ENCODE measurements at regions not wholly inside any gene's neighbourhood (a gene's known extent, or its start where the extent isn't known, plus 50 kb on each side); places are given as distances from the start of the nearest gene placed in this dataset.

GRCh38 chr20:58116505-58116904, 111.9 kb downstream of the ANKRD60 start:
- Mint-ChIP-seq H3K9me3 (peaks cover 4% of the 10 kb centered on the region), H3K27ac (no peak overlapping the region), H3K4me1 (ENCODE audit: low read depth) (no peaks in the 10 kb centered on the region), H3K36me3 (ENCODE audit: low read depth) (no peaks in the 10 kb centered on the region), H3K27me3 (ENCODE audit: low read depth) (peaks cover 34% of the 10 kb centered on the region), H3K4me3 (no peak overlapping the region)
- intact Hi-C loops (cut with micrococcal nuclease) = no loop called here
- DNase-seq = no peak
- CTCF ChIA-PET = no interaction called here

GRCh38 chr20:58113716-58114115, 114.7 kb downstream of the ANKRD60 start:
- no peaks in the 10 kb centered on the region for H3K9me3 Mint-ChIP-seq
- no peak overlapping the region for H3K4me3 Mint-ChIP-seq
- intact Hi-C loops (cut with micrococcal nuclease) = no loop called here
- H3K27ac Mint-ChIP-seq = no peak overlapping the region
- no peaks in the 10 kb centered on the region for H3K4me1 Mint-ChIP-seq (ENCODE audit: low read depth)
- CTCF ChIA-PET = no interaction called here
- no peaks in the 10 kb centered on the region for H3K36me3 Mint-ChIP-seq (ENCODE audit: low read depth)
- DNase-seq = no peak
- H3K27me3 Mint-ChIP-seq (ENCODE audit: low read depth) = peaks cover 24% of the 10 kb centered on the region

- Mint-ChIP-seq H3K4me3 (no peak overlapping the region), H3K27me3 (ENCODE audit: low read depth) (peaks cover 18% of the 10 kb centered on the region), H3K9me3 (no peaks in the 10 kb centered on the region), H3K4me1 (ENCODE audit: low read depth) (no peaks in the 10 kb centered on the region), H3K36me3 (ENCODE audit: low read depth) (no peaks in the 10 kb centered on the region), H3K27ac (no peak overlapping the region)
- intact Hi-C loops (cut with micrococcal nuclease) = no loop called here
- CTCF ChIA-PET = no interaction called here
- no peak for DNase-seq
These were observed 116.3 kb downstream of the ANKRD60 start for GRCh38 chr20:58112017-58112781.

- CTCF ChIA-PET = no interaction called here
- intact Hi-C loops (cut with micrococcal nuclease) = no loop called here
- Mint-ChIP-seq H3K36me3 (ENCODE audit: low read depth) (no peaks in the 10 kb centered on the region), H3K4me3 (no peak overlapping the region), H3K27me3 (ENCODE audit: low read depth) (peaks cover 19% of the 10 kb centered on the region), H3K9me3 (no peaks in the 10 kb centered on the region), H3K27ac (no peak overlapping the region), H3K4me1 (ENCODE audit: low read depth) (no peaks in the 10 kb centered on the region)
- no peak for DNase-seq
These were observed 117.0 kb downstream of the ANKRD60 start for GRCh38 chr20:58111310-58112016.

- no peak overlapping the region for H3K27ac Mint-ChIP-seq
- intact Hi-C loops (cut with micrococcal nuclease) = no loop called here
- no peak for DNase-seq
- H3K9me3 Mint-ChIP-seq = peaks cover 2% of the 10 kb centered on the region
- CTCF ChIA-PET = no interaction called here
- no peaks in the 10 kb centered on the region for H3K4me1 Mint-ChIP-seq (ENCODE audit: low read depth)
- peaks cover 24% of the 10 kb centered on the region for H3K27me3 Mint-ChIP-seq (ENCODE audit: low read depth)
- H3K36me3 Mint-ChIP-seq (ENCODE audit: low read depth) = no peaks in the 10 kb centered on the region
- no peak overlapping the region for H3K4me3 Mint-ChIP-seq
These were observed 118.4 kb downstream of the ANKRD60 start for GRCh38 chr20:58109918-58110635.

- no peak for DNase-seq
- CTCF ChIA-PET = no interaction called here
- Mint-ChIP-seq H3K4me1 (ENCODE audit: low read depth) (no peaks in the 10 kb centered on the region), H3K36me3 (ENCODE audit: low read depth) (no peaks in the 10 kb centered on the region), H3K9me3 (peaks cover 2% of the 10 kb centered on the region), H3K27ac (no peak overlapping the region), H3K27me3 (ENCODE audit: low read depth) (peaks cover 23% of the 10 kb centered on the region), H3K4me3 (no peak overlapping the region)
- intact Hi-C loops (cut with micrococcal nuclease) = no loop called here
These were observed 119.2 kb downstream of the ANKRD60 start for GRCh38 chr20:58109126-58109880.

- H3K27me3 Mint-ChIP-seq (ENCODE audit: low read depth) = peaks cover 16% of the 10 kb centered on the region
- CTCF ChIA-PET = interaction anchor here (1.0 kb wide), 1 partner anchor 511 kb away, joined by 3 read pairs; no protein-coding TSS in a partner anchor
- H3K9me3 Mint-ChIP-seq = peaks cover 2% of the 10 kb centered on the region
- no peak overlapping the region for H3K4me3 Mint-ChIP-seq
- H3K36me3 Mint-ChIP-seq (ENCODE audit: low read depth) = no peaks in the 10 kb centered on the region
- H3K4me1 Mint-ChIP-seq (ENCODE audit: low read depth) = no peaks in the 10 kb centered on the region
- no peak overlapping the region for H3K27ac Mint-ChIP-seq
- no peak for DNase-seq
- intact Hi-C loops (cut with micrococcal nuclease) = no loop called here
These were observed 120.9 kb downstream of the ANKRD60 start for GRCh38 chr20:58107533-58107932.

- Mint-ChIP-seq H3K4me1 (ENCODE audit: low read depth) (no peaks in the 10 kb centered on the region), H3K27ac (no peak overlapping the region), H3K4me3 (no peak overlapping the region), H3K9me3 (peaks cover 2% of the 10 kb centered on the region), H3K27me3 (ENCODE audit: low read depth) (peaks cover 18% of the 10 kb centered on the region), H3K36me3 (ENCODE audit: low read depth) (no peaks in the 10 kb centered on the region)
- intact Hi-C loops (cut with micrococcal nuclease) = no loop called here
- CTCF ChIA-PET = interaction anchor here (1.0 to 1.6 kb wide), 2 partner anchors 19 to 510 kb away, joined by 3 to 5 read pairs; no protein-coding TSS in a partner anchor
- no peak for DNase-seq
These were observed 122.2 kb downstream of the ANKRD60 start for GRCh38 chr20:58106143-58106750.

- CTCF ChIA-PET = no interaction called here
- H3K27ac Mint-ChIP-seq = no peak overlapping the region
These were observed 124.5 kb downstream of the ANKRD60 start for GRCh38 chr20:58103961-58104360.

GRCh38 chr20:58103517-58103904, 124.9 kb downstream of the ANKRD60 start:
- Mint-ChIP-seq H3K27me3 (ENCODE audit: low read depth) (peaks cover 18% of the 10 kb centered on the region), H3K36me3 (ENCODE audit: low read depth) (no peaks in the 10 kb centered on the region), H3K9me3 (peaks cover 2% of the 10 kb centered on the region), H3K4me3 (no peak overlapping the region), H3K27ac (no peak overlapping the region), H3K4me1 (ENCODE audit: low read depth) (no peaks in the 10 kb centered on the region)
- intact Hi-C loops (cut with micrococcal nuclease) = no loop called here
- CTCF ChIA-PET = no interaction called here
- no peak for DNase-seq

More at GRCh38 chr20:58103961-58104360, 124.5 kb downstream of the ANKRD60 start:
- intact Hi-C loops (cut with micrococcal nuclease) = no loop called here
- H3K36me3 Mint-ChIP-seq (ENCODE audit: low read depth) = no peaks in the 10 kb centered on the region
- peaks cover 2% of the 10 kb centered on the region for H3K9me3 Mint-ChIP-seq
- no peak for DNase-seq
- H3K27me3 Mint-ChIP-seq (ENCODE audit: low read depth) = peaks cover 18% of the 10 kb centered on the region
- H3K4me3 Mint-ChIP-seq = no peak overlapping the region
- H3K4me1 Mint-ChIP-seq (ENCODE audit: low read depth) = no peaks in the 10 kb centered on the region

GRCh38 chr20:58102744-58103516, 125.5 kb downstream of the ANKRD60 start:
- intact Hi-C loops (cut with micrococcal nuclease) = no loop called here
- DNase-seq = peak; percentile 48

More at GRCh38 chr20:58102744-58103516, 125.5 kb downstream of the ANKRD60 start:
- H3K36me3 Mint-ChIP-seq (ENCODE audit: low read depth) = no peaks in the 10 kb centered on the region
- no peak overlapping the region for H3K4me3 Mint-ChIP-seq
- H3K9me3 Mint-ChIP-seq = peaks cover 2% of the 10 kb centered on the region
- H3K27me3 Mint-ChIP-seq (ENCODE audit: low read depth) = peaks cover 18% of the 10 kb centered on the region
- no peaks in the 10 kb centered on the region for H3K4me1 Mint-ChIP-seq (ENCODE audit: low read depth)
- H3K27ac Mint-ChIP-seq = no peak overlapping the region
- CTCF ChIA-PET = no interaction called here
